ENCODE measurements at regions not wholly inside any gene's neighbourhood (a gene's known extent, or its start where the extent isn't known, plus 50 kb on each side); places are given as distances from the start of the nearest gene placed in this dataset.
"Not testable (repeated sequence)": the region's sequence is repeated elsewhere in the genome, so short reads cannot be mapped to it uniquely, and the experiment has no call there.

GRCh38 chr4:31877429-31877828 is 1157.3 kb downstream of the PCDH7 start:
- no peak for DNase-seq
- intact Hi-C loops (cut with DNase I), result no loop called here

- DNase-seq; intact Hi-C loops (cut with DNase I): not testable (repeated sequence)
Observed at GRCh38 chr4:31880837-31881236, 1160.7 kb downstream of the PCDH7 start.

DNA sequence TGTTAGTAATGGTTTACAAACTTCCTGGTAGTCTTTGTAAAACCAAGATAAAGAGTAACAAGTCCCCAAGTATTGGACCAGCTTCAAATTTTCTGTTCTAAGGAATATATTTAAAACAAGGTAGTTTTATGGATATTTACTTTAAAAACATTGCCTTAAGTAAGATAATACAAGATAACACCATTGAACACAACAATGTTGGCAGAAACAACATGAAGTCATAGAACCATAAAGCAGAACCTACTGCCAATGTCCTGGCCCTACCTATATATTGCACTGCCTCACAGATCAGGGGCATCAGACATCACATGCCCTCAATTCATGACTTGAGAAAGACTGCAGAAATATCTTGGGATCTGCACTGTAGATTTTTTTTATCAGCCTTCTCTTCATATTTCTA is 1176.2 kb downstream of the PCDH7 start:
- DNase-seq, result no peak
- intact Hi-C loops (cut with DNase I), result no loop called here

- no peak for DNase-seq
- intact Hi-C loops (cut with DNase I), result no loop called here
Observed at GRCh38 chr4:31905363-31905762, 1185.2 kb downstream of the PCDH7 start.

DNA sequence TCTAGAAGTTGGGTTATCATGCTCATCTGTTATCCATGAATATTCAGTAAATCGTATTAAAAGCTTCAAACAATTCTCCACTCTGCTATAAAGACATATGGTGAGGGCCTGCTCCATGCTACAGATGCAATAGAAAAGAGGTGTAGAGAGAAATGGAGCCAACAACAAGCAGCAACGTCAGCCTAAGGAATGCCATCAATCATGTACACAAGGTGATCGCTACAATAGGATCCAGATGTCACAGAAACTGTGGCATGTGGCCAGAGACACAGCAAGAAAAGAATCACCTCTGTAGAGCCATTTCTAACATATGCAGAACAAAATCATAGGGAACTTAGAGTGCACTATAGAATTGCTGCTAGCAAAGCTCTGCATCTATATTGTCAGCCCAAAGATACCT is 1188.1 kb downstream of the PCDH7 start:
- no peak for DNase-seq
- intact Hi-C loops (cut with DNase I), result no loop called here

- no peak for DNase-seq
- intact Hi-C loops (cut with DNase I), result no loop called here
Observed at GRCh38 chr4:31917334-31917733, 1197.2 kb downstream of the PCDH7 start.

- no peak for DNase-seq
- intact Hi-C loops (cut with DNase I), result no loop called here
Observed at GRCh38 chr4:31918891-31919290, 1198.7 kb downstream of the PCDH7 start.

GRCh38 chr4:31923634-31924033 is 1203.5 kb downstream of the PCDH7 start:
- DNase-seq, result no peak
- intact Hi-C loops (cut with DNase I), result no loop called here

DNA sequence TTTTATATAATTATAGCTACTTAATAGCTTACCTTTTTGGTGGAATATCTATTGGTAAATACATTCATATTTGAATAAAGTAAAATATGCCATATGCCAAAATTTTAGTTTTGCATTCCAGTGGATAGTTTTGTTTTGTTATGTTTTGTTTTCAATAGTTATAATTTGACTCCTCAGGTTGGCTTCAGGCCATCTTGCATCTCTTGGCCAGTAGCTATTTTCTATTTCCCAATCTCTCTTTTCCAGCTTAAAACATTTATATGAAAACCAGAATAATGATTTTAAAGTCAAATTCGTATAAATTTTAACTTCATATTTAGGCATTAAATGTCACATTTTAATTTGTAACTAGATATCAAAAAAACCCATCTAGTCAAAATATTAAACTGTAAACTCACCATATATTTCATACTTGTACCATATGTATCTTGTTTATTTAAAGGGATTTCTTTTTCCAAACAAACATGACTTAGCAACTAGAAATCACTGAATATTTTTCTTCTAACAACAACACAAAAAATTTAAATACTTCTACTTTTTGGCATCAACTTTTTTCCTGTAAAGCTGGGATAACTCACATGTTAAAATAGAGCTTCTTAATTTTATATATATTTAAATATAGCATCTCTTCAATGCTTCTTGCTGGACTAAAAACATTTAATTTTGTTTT is 1209.6 kb downstream of the PCDH7 start:
- DNase-seq, result no peak
- intact Hi-C loops (cut with DNase I), result no loop called here

DNA sequence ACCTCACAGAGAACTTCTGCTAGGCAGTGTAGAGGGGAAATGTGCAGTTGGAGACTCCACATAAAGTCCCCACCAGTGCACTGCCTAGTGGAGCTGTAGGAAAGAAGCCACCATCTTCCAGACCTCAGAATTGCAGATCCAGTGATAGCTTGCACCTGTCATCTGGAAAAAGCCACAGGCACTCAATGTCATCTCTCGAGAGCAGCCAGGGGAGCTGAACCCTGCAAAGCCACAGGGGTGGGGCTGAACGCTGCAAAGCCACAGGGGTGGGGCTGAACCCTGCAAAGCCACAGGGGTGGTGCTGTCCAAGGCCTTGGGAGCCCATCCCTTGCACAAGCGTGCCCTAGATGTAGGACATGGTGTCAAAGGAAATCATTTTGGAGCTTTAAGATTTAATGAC is 1226.3 kb downstream of the PCDH7 start:
- intact Hi-C loops (cut with DNase I), result no loop called here
- no peak for DNase-seq

- intact Hi-C loops (cut with DNase I), result no loop called here
- no peak for DNase-seq
Observed at GRCh38 chr4:31947101-31947500, 1226.9 kb downstream of the PCDH7 start.

GRCh38 chr4:31949045-31949444 is 1228.9 kb downstream of the PCDH7 start:
- no peak for DNase-seq
- intact Hi-C loops (cut with DNase I), result no loop called here

DNA sequence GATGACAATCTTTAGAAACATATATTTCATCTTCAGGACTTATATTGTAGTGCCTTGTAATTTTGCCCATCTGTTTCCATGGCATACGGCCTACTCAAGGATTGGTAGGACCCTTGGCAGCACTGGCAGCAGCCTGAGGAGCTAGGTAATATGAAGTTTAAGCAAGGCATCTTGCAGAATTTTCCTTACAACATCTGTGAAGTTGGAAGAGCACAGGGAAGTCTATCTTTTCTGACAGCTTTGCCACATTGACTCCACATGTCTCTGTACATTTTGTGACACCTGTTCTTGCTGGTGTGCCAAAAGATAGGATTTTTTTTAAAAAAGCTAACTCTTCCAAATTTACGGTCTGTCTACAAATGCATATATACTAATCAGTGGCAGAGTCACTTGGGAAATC is 1235.2 kb downstream of the PCDH7 start:
- DNase-seq, result no peak

GRCh38 chr4:31959972-31960371 is 1239.8 kb downstream of the PCDH7 start:
- no peak for DNase-seq
- intact Hi-C loops (cut with DNase I), result no loop called here

More for the DNA sequence above, 1235.2 kb downstream of the PCDH7 start:
- intact Hi-C loops (cut with DNase I), result no loop called here

GRCh38 chr4:31964685-31965084 is 1244.5 kb downstream of the PCDH7 start:
- no peak for DNase-seq
- intact Hi-C loops (cut with DNase I), result no loop called here

DNA sequence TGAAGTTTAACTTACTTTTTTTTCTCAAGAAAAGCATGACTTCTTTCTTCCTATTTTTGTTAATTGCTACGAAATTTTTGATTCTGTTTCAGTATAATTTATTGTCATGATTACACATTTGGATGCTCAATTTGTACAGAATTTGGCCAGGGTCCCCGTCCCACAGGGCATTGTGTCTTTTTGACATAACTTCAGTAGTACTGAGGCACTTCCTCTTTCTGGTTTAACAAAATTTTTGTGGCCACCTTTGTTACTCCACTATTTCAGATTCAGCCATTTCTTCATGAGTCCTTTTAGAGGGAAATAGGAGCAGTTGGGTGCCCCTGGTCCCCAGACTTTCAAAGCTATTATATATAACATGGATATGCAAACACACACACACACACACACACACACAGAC is 1248.7 kb downstream of the PCDH7 start:
- intact Hi-C loops (cut with DNase I), result no loop called here
- no peak for DNase-seq

GRCh38 chr4:31974490-31975002 is 1254.4 kb downstream of the PCDH7 start:
- no peak for DNase-seq
- intact Hi-C loops (cut with DNase I), result no loop called here

DNA sequence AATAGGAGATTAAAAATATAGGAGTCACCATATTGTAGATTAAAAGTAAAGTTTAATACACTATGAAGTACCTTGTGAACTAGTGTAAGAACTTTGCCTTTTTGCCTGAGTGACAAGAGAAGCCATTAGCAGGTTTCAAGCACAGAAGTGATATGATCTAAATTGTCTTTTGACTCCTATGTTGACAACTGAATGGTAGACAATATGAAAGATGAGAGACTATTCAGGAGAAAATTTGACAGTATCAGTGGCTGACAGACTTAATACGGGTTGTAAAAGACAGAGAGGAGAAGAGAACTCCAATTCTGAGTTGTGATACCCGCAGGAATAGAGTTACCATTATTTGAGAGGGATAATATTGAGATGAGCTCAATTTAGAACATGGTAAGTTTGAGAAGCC is 1259.8 kb downstream of the PCDH7 start:
- intact Hi-C loops (cut with DNase I), result no loop called here
- no peak for DNase-seq

DNA sequence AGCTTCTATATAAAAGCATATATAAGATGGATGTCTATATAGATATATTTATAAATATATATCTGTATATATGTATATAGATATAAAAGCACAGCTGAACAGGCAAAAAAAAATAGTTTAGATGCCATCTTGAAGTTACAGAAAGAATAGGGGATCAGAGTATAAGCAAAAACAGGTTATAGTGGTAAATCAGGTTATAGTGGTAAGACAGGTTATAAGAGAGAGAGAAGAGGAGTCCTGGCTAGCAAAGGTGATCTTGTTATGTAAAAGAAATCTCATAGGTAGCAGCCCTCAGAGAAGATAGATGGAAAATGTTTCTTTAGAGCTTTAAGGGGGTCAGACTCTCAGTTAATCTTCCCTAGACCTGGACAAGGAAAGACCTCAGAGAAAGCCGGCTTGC is 1263.1 kb downstream of the PCDH7 start:
- intact Hi-C loops (cut with DNase I), result no loop called here
- DNase-seq, result no peak

DNA sequence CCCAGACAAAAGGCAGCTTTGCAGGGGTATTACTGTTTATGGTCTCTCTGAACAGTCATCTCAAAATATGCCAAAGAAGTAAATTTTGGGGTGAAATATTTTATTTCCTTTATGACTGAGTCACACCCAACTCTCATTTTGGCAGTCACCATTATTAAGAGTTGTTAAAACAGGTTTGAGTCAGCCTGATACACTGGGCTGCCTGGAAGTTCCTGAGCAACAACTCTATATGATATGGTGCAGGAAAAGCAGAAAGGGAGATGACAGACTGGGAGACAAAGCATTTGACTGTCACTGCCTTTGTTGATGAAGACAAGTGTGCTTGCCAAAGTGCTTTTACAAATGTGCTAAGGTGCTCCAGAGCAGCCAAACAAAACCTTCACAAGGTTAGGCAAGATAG is 1263.5 kb downstream of the PCDH7 start:
- no peak for DNase-seq
- intact Hi-C loops (cut with DNase I), result no loop called here

DNA sequence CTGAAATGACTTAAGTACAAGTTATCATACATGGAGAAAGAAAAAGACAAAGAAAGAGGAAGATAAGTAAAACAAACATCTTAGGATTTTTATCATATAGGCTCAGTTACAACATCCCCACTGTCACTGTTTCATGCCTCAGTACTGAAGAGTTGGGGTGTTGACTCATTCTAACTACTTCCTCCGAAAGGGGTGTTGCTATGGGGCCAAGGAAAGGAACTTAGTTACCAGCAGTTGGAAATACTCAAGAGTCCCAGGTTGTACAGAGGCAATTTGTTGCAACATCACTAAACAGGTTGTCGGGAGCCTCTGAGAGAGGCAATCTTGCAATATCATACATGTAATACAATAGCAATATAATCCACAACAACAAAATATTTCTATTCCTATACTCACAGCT is 1264.7 kb downstream of the PCDH7 start:
- intact Hi-C loops (cut with DNase I), result no loop called here
- no peak for DNase-seq
